Tibial artery (tissue), 4 donors: ENCODE measurements at regions not wholly inside any gene's neighbourhood (a gene's known extent, or its start where the extent isn't known, plus 50 kb on each side); places are given as distances from the start of the nearest gene placed in this dataset.

ENCODE experiments used
- DNase-seq, 2 donors: peaks; one replicate each; pipeline ENCODE4 v3.0.0-alpha.2; 2019
- H3K27ac ChIP-seq, 2 donors: fragments of 200-600 bp; sonication (generic) in 1 of 2; 1 replicate in 1 of 2; 2 replicates in 1 of 2; pipeline ENCODE4 v1.5.1; 2018 to 2019; ENCODE audit warnings: mild to moderate bottlenecking in 1 of 2
- H3K27me3 ChIP-seq, 2 donors: fragments of 200-600 bp; sonication (generic) in 1 of 2; one replicate each; pipeline versions ENCODE4 v1.5.1 to v1.6.0; 2016 to 2019
- H3K36me3 ChIP-seq, 3 donors: fragments of 200-600 bp; sonication (generic) in 2 of 3; one replicate each; pipeline ENCODE4 v1.5.1; 2016 to 2019; ENCODE audit warnings: mild to moderate bottlenecking in 2 of 3
- H3K4me1 ChIP-seq, 4 donors: fragments of 200-600 bp; sonication (generic) in 2 of 4; 1 replicate in 3 of 4; 2 replicates in 1 of 4; pipeline ENCODE4 v1.5.1; 2016 to 2019
- H3K4me3 ChIP-seq, 2 donors: fragments of 200-600 bp; sonication (generic) in 1 of 2; 1 replicate in 1 of 2; 2 replicates in 1 of 2; pipeline ENCODE4 v1.5.1; 2018 to 2019; ENCODE audit warnings: mild to moderate bottlenecking in 2 of 2
- H3K9me3 ChIP-seq, 3 donors: fragments of 200-600 bp; sonication (generic) in 1 of 3; one replicate each; pipeline ENCODE4 v1.5.1; 2016 to 2019
- intact Hi-C: fragments of 100-400 bp; cut with DNase I; formaldehyde crosslinking; loops from one replicate; pipeline ENCODE4 v1.15.0; 2023; ENCODE audit warnings: low total_unique reads
- TF ChIP-seq, protein P1 (sequence below), 2 experiments: fragments of 200-600 bp in 1 of 2; fragments of 450-650 bp in 1 of 2; IDR thresholded peaks; one replicate each; pipeline ENCODE4 v1.5.1; 2017 to 2019; ENCODE audit warnings: antibody characterized with exemption in 2 of 2, mild to moderate bottlenecking in 1 of 2, moderate library complexity in 1 of 2

DNA sequence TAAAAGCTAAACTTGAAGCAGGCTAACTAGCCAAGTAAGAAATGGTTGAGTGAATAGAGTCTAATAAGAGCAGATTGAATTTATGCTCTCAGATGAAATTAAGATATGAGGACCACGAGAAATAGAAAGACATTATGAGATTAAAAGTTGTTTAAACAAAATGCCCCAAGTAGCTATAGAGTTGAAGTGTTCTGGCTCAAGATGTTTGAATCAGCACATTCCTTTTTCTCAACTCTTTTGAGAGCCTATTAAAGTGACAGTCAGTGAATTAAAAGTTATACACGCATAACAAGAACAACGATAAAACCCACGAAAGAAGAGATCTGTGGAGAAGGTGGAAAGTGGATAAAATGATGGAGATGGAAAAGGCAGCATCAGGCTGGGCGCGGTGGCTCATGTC, 322.2 kb upstream of the ANKRD30A start:
- Histone ChIP-seq H3K4me1 (peaks cover 0 to 35% (median 16%) of the 10 kb centered on the region in 4 donors), H3K27me3 (no peaks in the 10 kb centered on the region), H3K36me3 (no peaks in the 10 kb centered on the region), H3K4me3 (no peak overlapping the region), H3K9me3 (no peaks in the 10 kb centered on the region), H3K27ac (no peak overlapping the region)
- DNase-seq: no peak
- intact Hi-C loops: no loop called here
- TF ChIP-seq, protein P1, sequence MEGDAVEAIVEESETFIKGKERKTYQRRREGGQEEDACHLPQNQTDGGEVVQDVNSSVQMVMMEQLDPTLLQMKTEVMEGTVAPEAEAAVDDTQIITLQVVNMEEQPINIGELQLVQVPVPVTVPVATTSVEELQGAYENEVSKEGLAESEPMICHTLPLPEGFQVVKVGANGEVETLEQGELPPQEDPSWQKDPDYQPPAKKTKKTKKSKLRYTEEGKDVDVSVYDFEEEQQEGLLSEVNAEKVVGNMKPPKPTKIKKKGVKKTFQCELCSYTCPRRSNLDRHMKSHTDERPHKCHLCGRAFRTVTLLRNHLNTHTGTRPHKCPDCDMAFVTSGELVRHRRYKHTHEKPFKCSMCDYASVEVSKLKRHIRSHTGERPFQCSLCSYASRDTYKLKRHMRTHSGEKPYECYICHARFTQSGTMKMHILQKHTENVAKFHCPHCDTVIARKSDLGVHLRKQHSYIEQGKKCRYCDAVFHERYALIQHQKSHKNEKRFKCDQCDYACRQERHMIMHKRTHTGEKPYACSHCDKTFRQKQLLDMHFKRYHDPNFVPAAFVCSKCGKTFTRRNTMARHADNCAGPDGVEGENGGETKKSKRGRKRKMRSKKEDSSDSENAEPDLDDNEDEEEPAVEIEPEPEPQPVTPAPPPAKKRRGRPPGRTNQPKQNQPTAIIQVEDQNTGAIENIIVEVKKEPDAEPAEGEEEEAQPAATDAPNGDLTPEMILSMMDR (IDR thresholded peaks at IDR 0.05): no peak

DNA sequence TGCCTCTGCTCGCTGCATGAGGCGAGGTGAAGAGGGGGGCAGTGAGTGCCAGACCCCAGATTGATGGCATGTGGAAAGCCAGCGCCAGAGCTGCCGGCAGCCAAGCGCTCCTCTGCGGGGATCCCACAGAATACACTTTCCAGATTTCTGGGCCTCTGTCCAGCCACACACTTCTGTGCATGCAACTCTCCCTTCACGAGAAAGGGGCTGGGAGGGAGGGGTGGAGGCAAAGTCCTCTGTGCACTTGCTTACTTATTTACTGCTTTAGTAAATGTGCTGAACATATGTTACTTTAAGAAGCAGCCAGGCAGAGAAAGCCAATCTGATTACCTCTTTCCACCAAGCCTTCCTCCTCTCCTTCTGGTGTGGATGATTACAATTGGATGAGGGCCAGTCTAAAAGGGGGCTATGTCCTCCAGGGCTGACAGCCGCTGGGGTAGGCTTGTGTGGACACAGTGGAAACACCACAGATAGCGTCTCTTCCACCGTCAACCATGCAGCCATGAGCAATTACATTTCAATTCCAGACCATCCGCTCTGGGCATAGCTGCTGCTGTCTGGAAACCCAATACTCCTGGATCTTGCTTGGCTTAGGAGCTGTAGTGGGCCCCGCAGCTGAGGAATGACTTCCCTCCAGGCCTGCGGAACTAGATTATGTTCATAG, 322.8 kb upstream of the ANKRD30A start:
- intact Hi-C loops: no loop called here
- Histone ChIP-seq H3K27me3 (no peaks in the 10 kb centered on the region), H3K4me1 (peaks cover 0 to 29% (median 16%) of the 10 kb centered on the region in 4 donors), H3K9me3 (no peaks in the 10 kb centered on the region), H3K27ac (peak overlapping the region; percentile 35 to 55), H3K4me3 (no peak overlapping the region), H3K36me3 (no peaks in the 10 kb centered on the region)
- DNase-seq: no peak
- TF ChIP-seq, protein P1 (IDR thresholded peaks at IDR 0.05): no peak

DNA sequence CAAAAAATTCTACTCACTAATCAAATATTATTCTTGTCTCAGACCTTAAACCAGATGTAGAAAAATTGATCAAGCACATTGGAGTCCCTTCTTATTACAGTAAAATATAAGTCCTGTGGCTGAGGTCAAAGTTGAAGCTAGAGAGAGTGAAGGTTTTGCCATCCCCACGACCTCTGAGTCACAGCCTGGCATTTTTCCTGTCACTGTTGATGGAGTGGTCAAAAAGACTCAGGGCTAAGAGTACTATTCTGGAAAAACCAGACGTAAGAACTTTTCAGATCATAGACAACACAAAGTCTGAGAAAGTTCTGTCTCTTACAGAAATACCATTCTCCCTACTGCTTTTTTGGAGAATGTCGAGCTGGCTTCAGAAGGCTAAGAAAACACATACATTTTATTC, 323.7 kb upstream of the ANKRD30A start:
- intact Hi-C loops: no loop called here
- Histone ChIP-seq H3K4me3 (no peak overlapping the region), H3K27me3 (no peaks in the 10 kb centered on the region), H3K36me3 (no peaks in the 10 kb centered on the region), H3K4me1 (peaks cover 0 to 26% (median 16%) of the 10 kb centered on the region in 4 donors), H3K9me3 (no peaks in the 10 kb centered on the region), H3K27ac (peak overlapping the region; percentile 35 to 55)
- TF ChIP-seq, protein P1 (IDR thresholded peaks at IDR 0.05): no peak
- DNase-seq: no peak

DNA sequence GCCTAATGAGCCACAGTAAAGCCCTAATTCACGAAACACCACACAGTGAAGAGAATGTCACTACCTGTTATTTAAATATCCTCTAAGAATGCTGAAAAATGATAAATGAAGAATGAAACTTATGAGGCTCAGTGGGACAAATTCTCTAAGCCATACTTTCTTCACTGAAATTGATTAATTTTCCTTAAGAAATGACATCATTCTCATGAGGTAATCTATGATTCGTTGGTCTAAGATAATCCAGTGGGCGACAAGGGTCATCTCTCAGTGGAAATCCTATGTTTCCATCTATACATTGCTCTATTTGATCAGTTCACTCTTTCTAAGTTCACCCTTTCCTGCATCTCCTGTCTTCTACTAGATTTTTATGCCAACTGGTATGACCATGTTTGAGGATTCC, 330.4 kb upstream of the ANKRD30A start:
- TF ChIP-seq, protein P1 (IDR thresholded peaks at IDR 0.05): no peak
- no peaks in the 10 kb centered on the region for H3K27me3 ChIP-seq
- H3K36me3 ChIP-seq: no peaks in the 10 kb centered on the region
- H3K4me1 ChIP-seq: peaks cover 0 to 6% (median 2%) of the 10 kb centered on the region in 4 donors
- DNase-seq: no peak
- no peaks in the 10 kb centered on the region for H3K9me3 ChIP-seq
- intact Hi-C loops: no loop called here
- H3K4me3 ChIP-seq: no peak overlapping the region
- no peak overlapping the region for H3K27ac ChIP-seq

DNA sequence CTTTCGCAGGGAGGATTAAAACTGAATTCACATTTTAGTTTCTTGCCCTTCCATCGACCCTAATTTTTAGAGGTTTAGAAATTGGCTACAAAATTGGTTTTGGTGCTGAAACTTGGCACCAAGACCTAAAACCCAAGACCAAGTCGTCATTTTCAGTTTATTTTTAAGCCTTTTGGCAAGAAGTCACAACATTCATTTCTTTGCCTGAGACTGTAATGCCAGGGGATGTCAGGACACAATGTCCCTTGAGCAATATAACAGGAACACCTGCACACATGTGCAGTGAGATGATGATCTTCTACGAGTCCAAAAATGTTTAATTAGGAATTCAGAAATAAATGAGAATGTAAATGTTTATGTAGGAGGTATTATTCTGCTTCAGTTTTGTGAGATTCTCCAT, 335.4 kb upstream of the ANKRD30A start:
- Histone ChIP-seq H3K4me3 (no peak overlapping the region), H3K36me3 (no peaks in the 10 kb centered on the region), H3K9me3 (no peaks in the 10 kb centered on the region), H3K27me3 (no peaks in the 10 kb centered on the region), H3K27ac (peak overlapping the region in 1 of 2 donors; percentile 12), H3K4me1 (peaks cover 0 to 17% (median 8%) of the 10 kb centered on the region in 4 donors)
- TF ChIP-seq, protein P1 (IDR thresholded peaks at IDR 0.05): no peak
- intact Hi-C loops: no loop called here
- no peak for DNase-seq
